ENCODE measurements at regions not wholly inside any gene's neighbourhood (a gene's known extent, or its start where the extent isn't known, plus 50 kb on each side); places are given as distances from the start of the nearest gene placed in this dataset.
"Not testable (repeated sequence)": the region's sequence is repeated elsewhere in the genome, so short reads cannot be mapped to it uniquely, and the experiment has no call there.

DNA sequence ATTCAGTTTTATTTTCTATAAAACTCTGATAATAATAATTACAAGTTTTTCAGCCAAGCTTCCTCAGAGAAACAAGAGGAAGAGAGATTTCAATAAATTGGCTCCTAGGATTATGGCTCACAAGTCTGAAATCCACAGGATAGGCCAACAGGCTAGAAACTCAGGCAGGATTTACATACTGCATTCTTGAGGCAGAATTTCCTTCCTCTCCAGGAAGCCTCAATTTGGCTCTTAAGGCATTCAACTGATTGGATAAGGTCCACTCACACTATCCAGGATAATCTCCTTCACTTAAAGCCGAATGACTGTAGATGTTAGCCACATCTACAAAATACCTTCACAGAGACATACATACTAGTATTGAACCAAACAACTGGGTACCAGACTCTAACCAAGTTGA, 120.3 kb upstream of the FAT3 start:
- H3K4me3 ChIP-seq (ENCODE audit: low read depth, low read length) = no peak overlapping the region
- TF ChIP-seq, protein P1, sequence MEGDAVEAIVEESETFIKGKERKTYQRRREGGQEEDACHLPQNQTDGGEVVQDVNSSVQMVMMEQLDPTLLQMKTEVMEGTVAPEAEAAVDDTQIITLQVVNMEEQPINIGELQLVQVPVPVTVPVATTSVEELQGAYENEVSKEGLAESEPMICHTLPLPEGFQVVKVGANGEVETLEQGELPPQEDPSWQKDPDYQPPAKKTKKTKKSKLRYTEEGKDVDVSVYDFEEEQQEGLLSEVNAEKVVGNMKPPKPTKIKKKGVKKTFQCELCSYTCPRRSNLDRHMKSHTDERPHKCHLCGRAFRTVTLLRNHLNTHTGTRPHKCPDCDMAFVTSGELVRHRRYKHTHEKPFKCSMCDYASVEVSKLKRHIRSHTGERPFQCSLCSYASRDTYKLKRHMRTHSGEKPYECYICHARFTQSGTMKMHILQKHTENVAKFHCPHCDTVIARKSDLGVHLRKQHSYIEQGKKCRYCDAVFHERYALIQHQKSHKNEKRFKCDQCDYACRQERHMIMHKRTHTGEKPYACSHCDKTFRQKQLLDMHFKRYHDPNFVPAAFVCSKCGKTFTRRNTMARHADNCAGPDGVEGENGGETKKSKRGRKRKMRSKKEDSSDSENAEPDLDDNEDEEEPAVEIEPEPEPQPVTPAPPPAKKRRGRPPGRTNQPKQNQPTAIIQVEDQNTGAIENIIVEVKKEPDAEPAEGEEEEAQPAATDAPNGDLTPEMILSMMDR (IDR thresholded peaks at IDR 0.05; ENCODE audit: control insufficient read depth, extremely low read depth, insufficient read depth) = no peak
- no peak for DNase-seq (ENCODE audit: low read depth)

DNA sequence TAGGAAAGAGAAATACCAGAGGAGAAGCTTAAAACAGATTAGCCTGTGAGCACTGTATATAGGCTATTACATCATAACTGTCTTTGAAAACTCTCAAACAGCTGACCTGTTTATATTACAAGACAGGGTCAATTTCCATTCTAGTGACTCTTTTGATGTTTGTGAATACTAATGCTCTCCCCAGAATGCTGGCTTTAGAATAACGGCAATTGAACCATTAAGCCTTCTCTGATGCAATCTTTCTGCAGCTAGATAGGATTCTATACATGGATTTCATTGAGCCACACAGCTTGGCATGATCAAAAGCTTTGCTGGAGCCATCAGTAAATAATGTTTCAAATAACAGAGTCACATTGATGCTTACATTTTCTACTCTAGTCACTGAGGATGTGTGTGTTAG, 122.7 kb upstream of the FAT3 start:
- no peak overlapping the region for H3K4me3 ChIP-seq (ENCODE audit: low read depth, low read length)
- TF ChIP-seq, protein P1 (IDR thresholded peaks at IDR 0.05; ENCODE audit: control insufficient read depth, extremely low read depth, insufficient read depth) = no peak

DNA sequence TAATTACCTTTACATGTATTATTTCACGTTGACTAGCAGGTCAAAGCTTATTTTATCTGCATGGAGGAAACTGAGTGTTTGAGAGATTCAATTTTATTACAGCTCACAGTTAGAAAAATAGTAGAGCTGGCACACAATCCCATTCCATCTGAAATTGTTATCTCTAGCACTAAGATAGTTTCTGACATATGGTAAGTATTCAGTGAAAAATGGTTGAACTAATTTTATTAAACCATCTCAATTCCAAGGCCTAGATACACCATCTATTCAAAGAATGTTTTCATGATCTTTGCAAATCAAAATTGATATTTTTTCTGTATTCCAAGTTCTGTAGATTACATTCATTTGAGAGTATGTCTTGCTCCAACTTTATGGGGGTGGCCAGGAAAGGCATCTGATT, 125.4 kb upstream of the FAT3 start:
- DNase-seq (ENCODE audit: low read depth) = no peak
- H3K4me3 ChIP-seq (ENCODE audit: low read depth, low read length) = no peak overlapping the region
- TF ChIP-seq, protein P1 (IDR thresholded peaks at IDR 0.05; ENCODE audit: control insufficient read depth, extremely low read depth, insufficient read depth) = no peak

More for the DNA sequence above, 122.7 kb upstream of the FAT3 start:
- DNase-seq (ENCODE audit: low read depth) = no peak

DNA sequence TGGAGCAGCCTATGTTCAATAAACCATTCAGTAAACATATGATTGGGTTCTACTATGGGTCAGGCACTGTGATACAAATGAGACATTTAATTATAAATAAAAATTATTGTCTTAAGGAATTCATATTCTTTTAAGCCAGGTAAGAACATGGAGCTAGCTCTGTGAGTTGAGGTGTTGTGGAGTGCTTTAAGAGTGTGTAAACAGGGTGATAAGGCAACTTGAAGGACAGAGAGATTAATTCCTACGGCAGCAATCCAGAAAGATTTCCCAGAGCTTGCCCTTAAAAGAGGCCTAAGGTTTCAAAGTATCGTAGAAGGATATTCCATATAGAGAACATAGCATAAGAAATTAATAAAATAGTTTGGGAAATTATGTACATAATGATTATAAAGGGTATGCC, 126.4 kb upstream of the FAT3 start:
- TF ChIP-seq, protein P1 (IDR thresholded peaks at IDR 0.05; ENCODE audit: control insufficient read depth, extremely low read depth, insufficient read depth) = no peak
- no peak for DNase-seq (ENCODE audit: low read depth)
- no peak overlapping the region for H3K4me3 ChIP-seq (ENCODE audit: low read depth, low read length)

DNA sequence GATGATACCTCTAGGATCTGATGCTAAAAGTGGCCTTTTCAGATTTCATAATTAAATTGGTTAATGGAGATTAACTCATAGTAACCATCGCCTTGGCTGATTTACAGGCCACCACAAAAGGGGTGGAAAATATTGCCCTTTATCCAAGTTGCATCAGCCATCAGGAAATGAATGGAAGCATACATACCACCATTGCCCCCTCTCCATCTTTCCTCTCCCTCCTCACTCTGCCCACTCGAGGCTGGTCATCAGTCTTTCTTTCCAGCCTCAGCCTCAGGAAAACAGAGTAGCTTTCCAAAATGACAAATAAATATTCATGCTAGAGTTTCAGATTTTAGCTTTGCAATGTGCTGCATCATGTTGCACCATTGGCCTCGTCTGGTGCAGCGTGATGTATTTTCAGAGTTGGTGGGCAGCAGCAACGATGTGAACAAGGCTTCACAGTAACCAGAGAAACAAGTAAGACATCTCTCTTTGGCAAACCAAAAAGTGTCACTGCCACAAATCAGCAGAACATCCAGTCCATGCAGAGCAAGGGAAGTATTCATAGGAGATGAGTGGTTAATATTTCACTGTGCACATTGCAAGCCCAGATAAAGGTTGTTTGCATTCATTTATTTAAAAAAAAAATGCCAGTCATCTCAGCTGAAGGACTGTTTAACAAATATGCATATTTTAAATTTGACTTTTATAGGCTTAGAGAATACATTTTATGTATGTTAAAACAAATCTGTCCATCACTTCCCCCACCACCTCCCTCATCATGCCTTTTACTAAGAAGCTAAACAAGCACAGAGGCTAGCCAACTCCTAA, 136.7 kb upstream of the FAT3 start:
- TF ChIP-seq, protein P1 (IDR thresholded peaks at IDR 0.05; ENCODE audit: control insufficient read depth, extremely low read depth, insufficient read depth) = no peak
- no peak for DNase-seq (ENCODE audit: low read depth)
- no peak overlapping the region for H3K4me3 ChIP-seq (ENCODE audit: low read depth, low read length)

DNA sequence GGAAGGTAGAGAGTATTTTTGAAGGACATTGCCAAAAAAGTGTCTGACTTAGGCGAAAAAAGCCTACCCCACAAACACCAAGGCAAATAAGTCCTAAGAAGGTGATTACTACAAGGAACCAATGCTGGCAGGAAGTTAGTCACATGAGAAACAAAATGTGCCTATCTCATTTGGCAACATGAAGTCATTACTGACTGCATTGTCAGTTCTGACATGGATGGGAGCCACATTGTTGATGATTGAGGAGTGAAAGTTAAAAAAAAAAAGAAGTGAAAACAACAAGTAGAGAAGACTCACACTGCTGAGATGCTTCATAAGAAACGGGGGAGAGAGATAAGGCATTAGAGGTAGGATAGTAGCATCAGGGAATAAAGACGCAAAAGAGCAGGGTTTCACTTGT, 141.5 kb upstream of the FAT3 start:
- H3K4me3 ChIP-seq (ENCODE audit: low read depth, low read length) = no peak overlapping the region
- TF ChIP-seq, protein P1 (IDR thresholded peaks at IDR 0.05; ENCODE audit: control insufficient read depth, extremely low read depth, insufficient read depth) = no peak
- no peak for DNase-seq (ENCODE audit: low read depth)

DNA sequence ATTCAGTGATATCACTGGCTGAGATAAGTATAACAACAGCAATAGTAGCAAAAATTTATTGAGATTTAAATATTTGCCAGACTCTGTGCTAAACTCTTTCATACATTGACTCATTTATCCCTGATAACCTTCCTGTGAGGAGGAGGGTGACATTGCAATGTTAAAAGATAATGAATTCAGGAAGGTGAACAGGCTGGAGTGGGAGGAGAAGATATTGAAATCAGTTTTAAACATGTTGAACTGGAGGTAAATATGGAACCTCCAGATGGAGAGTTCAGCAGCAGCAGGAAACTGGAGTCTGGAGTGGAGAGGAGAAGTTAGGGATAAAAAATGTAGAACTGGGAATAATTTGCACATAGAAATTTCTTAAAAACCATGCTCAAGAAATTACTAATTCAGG, 142.0 kb upstream of the FAT3 start:
- TF ChIP-seq, protein P1 (IDR thresholded peaks at IDR 0.05; ENCODE audit: control insufficient read depth, extremely low read depth, insufficient read depth) = no peak
- no peak overlapping the region for H3K4me3 ChIP-seq (ENCODE audit: low read depth, low read length)
- DNase-seq (ENCODE audit: low read depth) = no peak

DNA sequence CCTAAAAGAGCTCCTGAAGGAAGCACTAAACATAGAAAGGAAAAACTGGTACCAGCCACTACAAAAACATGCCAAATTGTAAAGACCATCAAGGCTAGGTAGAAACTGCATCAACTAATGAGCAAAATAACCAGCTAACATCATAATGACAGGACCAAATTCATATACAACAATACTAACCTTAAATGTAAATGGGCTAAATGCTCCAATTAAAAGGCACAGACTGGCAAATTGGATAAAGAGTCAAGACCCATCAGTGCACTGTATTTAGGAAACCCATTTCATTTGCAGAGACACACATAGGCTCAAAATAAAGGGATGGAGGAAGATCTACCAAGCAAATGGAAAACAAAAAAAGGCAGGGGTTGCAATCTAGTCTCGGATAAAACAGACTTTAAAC, 150.1 kb upstream of the FAT3 start:
- not testable (repeated sequence) for DNase-seq (ENCODE audit: low read depth)

More for the DNA sequence above, 150.1 kb upstream of the FAT3 start:
- H3K4me3 ChIP-seq (ENCODE audit: low read depth, low read length) = not testable (repeated sequence)

Measured in LNCaP clone FGC (cell line).